ENCODE measurements at regions not wholly inside any gene's neighbourhood (a gene's known extent, or its start where the extent isn't known, plus 50 kb on each side); places are given as distances from the start of the nearest gene placed in this dataset.
"Not testable (repeated sequence)": the region's sequence is repeated elsewhere in the genome, so short reads cannot be mapped to it uniquely, and the experiment has no call there.

- in situ Hi-C loops (cut with MboI; ENCODE audit: low sequenced_read_pairs, unreplicated experiment): no loop called here
These were observed 102.1 kb upstream of the LRPAP1 start for GRCh38 chr4:3634281-3634857.

GRCh38 chr4:3633277-3633676 lies 101.1 kb upstream of the LRPAP1 start:
- DNase-seq (ENCODE audit: low spot score); in situ Hi-C loops (cut with MboI; ENCODE audit: low sequenced_read_pairs, unreplicated experiment): not testable (repeated sequence)

More at GRCh38 chr4:3634281-3634857, 102.1 kb upstream of the LRPAP1 start:
- DNase-seq (ENCODE audit: low spot score): no peak
- TF ChIP-seq CTCF (IDR thresholded peaks at IDR 0.05; ENCODE audit: borderline replicate concordance, control extremely low read depth, extremely low read depth, insufficient read depth, missing control alignments): no peak

- DNase-seq (ENCODE audit: low spot score); in situ Hi-C loops (cut with MboI; ENCODE audit: low sequenced_read_pairs, unreplicated experiment): not testable (repeated sequence)
These were observed 100.6 kb upstream of the LRPAP1 start for GRCh38 chr4:3632794-3633193.

GRCh38 chr4:3631544-3632266 lies 99.5 kb upstream of the LRPAP1 start:
- DNase-seq (ENCODE audit: low spot score); in situ Hi-C loops (cut with MboI; ENCODE audit: low sequenced_read_pairs, unreplicated experiment): not testable (repeated sequence)

- in situ Hi-C loops (cut with MboI; ENCODE audit: low sequenced_read_pairs, unreplicated experiment): no loop called here
- TF ChIP-seq CTCF (IDR thresholded peaks at IDR 0.05; ENCODE audit: borderline replicate concordance, control extremely low read depth, extremely low read depth, insufficient read depth, missing control alignments): no peak
- DNase-seq (ENCODE audit: low spot score): no peak
These were observed 98.6 kb upstream of the LRPAP1 start for GRCh38 chr4:3630598-3631543.

- in situ Hi-C loops (cut with MboI; ENCODE audit: low sequenced_read_pairs, unreplicated experiment): no loop called here
- no peak for DNase-seq (ENCODE audit: low spot score)
- no peak for TF ChIP-seq CTCF (IDR thresholded peaks at IDR 0.05; ENCODE audit: borderline replicate concordance, control extremely low read depth, extremely low read depth, insufficient read depth, missing control alignments)
These were observed 97.9 kb upstream of the LRPAP1 start for GRCh38 chr4:3630136-3630597.

- TF ChIP-seq CTCF (IDR thresholded peaks at IDR 0.05; ENCODE audit: borderline replicate concordance, control extremely low read depth, extremely low read depth, insufficient read depth, missing control alignments): no peak
- DNase-seq (ENCODE audit: low spot score): no peak
- in situ Hi-C loops (cut with MboI; ENCODE audit: low sequenced_read_pairs, unreplicated experiment): no loop called here
These were observed 97.4 kb upstream of the LRPAP1 start for GRCh38 chr4:3629665-3630064.

- DNase-seq (ENCODE audit: low spot score); in situ Hi-C loops (cut with MboI; ENCODE audit: low sequenced_read_pairs, unreplicated experiment): not testable (repeated sequence)
These were observed 97.0 kb upstream of the LRPAP1 start for GRCh38 chr4:3629176-3629575.

All from GM13976 (cell line).